ENCODE measurements at regions not wholly inside any gene's neighbourhood (a gene's known extent, or its start where the extent isn't known, plus 50 kb on each side); places are given as distances from the start of the nearest gene placed in this dataset.
"Not testable (repeated sequence)": the region's sequence is repeated elsewhere in the genome, so short reads cannot be mapped to it uniquely, and the experiment has no call there.

DNA sequence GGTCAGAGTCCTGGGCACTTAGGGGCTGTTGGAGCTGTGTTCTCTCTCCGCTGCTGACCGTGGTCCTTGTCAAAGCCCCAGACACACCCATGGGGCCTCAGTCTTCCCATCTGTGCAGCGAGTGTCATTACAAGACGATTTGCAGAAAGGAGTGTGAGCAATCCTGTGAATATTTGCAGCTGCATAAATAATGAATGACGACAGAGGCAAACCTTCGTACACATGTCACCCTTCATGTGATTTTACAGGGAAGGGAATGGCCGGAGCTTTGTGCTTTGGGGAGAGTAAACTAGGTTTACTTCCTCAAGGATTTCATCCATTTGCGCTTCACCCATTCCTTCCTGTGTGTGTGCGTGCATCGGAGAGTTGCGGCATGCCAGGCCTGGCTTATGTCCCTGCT lies 370.8 kb upstream of the SOX1 start:
- DNase-seq; in situ Hi-C loops (cut with HindIII; ENCODE audit: low pct_ligation_motif_present, low pct_unique_long_range_greater_than_20kb, low sequenced_read_pairs): not testable (repeated sequence)

DNA sequence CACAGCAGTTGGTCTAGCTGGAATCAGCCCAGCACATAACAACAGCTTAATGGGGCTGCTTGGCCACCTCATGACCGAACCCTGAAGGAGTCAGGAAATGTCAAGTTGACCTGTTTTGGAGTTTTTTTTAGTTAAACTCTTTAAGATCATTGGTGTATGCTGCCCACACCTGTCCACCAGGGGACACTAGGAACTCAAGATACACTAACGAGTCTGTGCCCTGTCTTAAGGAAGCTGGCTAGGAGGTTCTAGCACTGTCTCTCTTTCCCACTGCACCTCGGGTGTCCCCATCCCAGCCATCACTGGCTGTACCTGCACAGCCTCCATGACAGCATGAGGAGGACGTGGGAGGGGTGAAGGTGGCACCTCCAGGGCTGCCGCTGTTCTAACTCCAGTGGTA lies 364.9 kb upstream of the SOX1 start:
- in situ Hi-C loops (cut with HindIII; ENCODE audit: low pct_ligation_motif_present, low pct_unique_long_range_greater_than_20kb, low sequenced_read_pairs): not testable (repeated sequence)

More for the DNA sequence above, 364.9 kb upstream of the SOX1 start:
- DNase-seq: not testable (repeated sequence)

Data from ACHN (cell line).